ENCODE measurements at regions not wholly inside any gene's neighbourhood (a gene's known extent, or its start where the extent isn't known, plus 50 kb on each side); places are given as distances from the start of the nearest gene placed in this dataset.

DNA sequence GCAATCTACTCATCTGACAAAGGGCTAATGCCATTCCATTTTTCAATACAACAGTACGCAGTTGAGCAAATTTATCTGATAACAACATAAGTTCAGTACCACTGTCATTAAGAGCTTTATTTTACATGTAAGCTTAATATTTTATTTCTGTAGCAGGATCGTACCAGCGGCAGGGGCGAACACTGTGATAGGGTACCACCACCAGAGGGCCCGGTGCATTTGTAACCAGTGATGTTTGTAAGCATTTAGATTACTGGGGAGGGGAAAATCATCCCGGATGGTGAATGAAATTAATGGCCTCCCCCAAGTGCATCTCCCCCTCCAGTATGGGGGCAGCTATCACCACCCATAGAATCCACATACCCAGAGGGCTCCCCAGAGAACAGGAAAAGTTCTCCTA is 179.0 kb downstream of the ADGRA3 start:
- TF ChIP-seq, protein P1, sequence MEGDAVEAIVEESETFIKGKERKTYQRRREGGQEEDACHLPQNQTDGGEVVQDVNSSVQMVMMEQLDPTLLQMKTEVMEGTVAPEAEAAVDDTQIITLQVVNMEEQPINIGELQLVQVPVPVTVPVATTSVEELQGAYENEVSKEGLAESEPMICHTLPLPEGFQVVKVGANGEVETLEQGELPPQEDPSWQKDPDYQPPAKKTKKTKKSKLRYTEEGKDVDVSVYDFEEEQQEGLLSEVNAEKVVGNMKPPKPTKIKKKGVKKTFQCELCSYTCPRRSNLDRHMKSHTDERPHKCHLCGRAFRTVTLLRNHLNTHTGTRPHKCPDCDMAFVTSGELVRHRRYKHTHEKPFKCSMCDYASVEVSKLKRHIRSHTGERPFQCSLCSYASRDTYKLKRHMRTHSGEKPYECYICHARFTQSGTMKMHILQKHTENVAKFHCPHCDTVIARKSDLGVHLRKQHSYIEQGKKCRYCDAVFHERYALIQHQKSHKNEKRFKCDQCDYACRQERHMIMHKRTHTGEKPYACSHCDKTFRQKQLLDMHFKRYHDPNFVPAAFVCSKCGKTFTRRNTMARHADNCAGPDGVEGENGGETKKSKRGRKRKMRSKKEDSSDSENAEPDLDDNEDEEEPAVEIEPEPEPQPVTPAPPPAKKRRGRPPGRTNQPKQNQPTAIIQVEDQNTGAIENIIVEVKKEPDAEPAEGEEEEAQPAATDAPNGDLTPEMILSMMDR (IDR thresholded peaks at IDR 0.05; ENCODE audit: low read depth, low read length) = 0 out of 2 replicates have a peak, but pooled peaks have one; percentile 6
- Histone ChIP-seq H3K4me3 (ENCODE audit: low read depth, low read length) (no peak overlapping the region), H3K27ac (no peak overlapping the region), H3K9me3 (ENCODE audit: severe bottlenecking) (peaks cover 6% of the 10 kb centered on the region), H3K27me3 (ENCODE audit: insufficient read depth, low read depth, severe bottlenecking) (no peaks in the 10 kb centered on the region), H3K36me3 (no peaks in the 10 kb centered on the region)
- DNase-seq = no peak

DNA sequence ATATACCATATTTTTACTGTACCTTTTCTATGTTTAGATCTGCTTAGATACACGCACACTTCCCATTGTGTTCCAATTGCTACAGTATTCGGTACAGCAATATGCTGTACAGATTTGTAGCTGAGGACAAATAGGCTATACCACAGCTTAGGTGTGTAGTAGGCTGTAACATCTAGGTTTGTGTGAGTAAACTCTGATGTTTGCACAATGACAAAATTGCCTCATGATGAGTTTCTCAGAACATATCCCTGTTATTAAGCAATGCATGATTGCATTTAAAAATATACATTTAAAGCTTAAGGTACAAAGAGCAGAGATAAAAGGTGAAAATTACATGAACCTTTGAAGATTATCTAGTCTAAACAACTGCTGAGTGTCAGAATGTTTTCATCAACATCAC is 181.7 kb downstream of the ADGRA3 start:
- H3K36me3 ChIP-seq = no peaks in the 10 kb centered on the region
- no peak overlapping the region for H3K4me3 ChIP-seq (ENCODE audit: low read depth, low read length)
- DNase-seq = no peak
- no peak overlapping the region for H3K27ac ChIP-seq
- TF ChIP-seq, protein P1 (IDR thresholded peaks at IDR 0.05; ENCODE audit: low read depth, low read length) = no peak
- no peaks in the 10 kb centered on the region for H3K27me3 ChIP-seq (ENCODE audit: insufficient read depth, low read depth, severe bottlenecking)
- H3K9me3 ChIP-seq (ENCODE audit: severe bottlenecking) = no peaks in the 10 kb centered on the region

DNA sequence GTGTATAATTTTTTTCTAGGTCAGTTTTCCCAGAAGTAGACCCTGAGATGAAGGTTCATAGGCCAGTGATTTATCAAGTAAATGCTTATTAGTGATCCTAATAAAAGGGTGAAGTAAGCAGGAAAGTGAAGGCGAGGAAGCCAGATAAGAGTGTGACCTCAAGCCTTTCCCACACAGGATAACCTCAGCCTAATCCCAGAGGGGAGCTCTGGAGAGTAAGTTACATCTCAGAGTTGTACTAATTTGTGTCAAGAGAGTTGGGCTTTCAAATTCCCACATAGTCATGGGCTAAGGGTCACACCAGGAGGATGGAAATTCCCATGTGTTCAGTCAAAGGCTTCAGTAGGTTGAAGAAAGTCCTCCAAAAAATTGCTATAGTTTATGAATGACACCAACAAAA is 191.4 kb downstream of the ADGRA3 start:
- no peak for DNase-seq
- H3K4me3 ChIP-seq (ENCODE audit: low read depth, low read length) = no peak overlapping the region
- H3K36me3 ChIP-seq = no peaks in the 10 kb centered on the region
- no peak overlapping the region for H3K27ac ChIP-seq
- no peaks in the 10 kb centered on the region for H3K9me3 ChIP-seq (ENCODE audit: severe bottlenecking)
- TF ChIP-seq, protein P1 (IDR thresholded peaks at IDR 0.05; ENCODE audit: low read depth, low read length) = no peak
- no peaks in the 10 kb centered on the region for H3K27me3 ChIP-seq (ENCODE audit: insufficient read depth, low read depth, severe bottlenecking)

DNA sequence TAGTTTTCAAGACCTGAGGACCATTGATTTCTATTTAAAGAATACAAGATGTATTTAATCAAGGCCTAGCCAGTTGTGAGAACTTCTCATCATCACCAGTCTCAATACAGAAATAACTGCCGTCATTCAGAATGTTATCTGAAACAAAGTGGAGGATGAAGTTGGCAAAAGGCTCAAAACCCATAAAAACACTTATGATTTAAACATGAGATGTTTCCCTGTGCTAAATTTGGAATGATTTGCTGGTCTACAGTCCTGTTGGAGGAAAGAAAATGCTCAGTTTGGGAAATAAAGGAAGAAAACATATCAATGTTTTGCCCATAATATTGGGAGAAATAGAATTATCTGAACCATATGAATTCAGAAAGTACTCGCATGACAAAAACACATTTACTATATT is 192.2 kb downstream of the ADGRA3 start:
- no peak for DNase-seq
- H3K27ac ChIP-seq = no peak overlapping the region
- H3K36me3 ChIP-seq = no peaks in the 10 kb centered on the region
- no peaks in the 10 kb centered on the region for H3K27me3 ChIP-seq (ENCODE audit: insufficient read depth, low read depth, severe bottlenecking)
- TF ChIP-seq, protein P1 (IDR thresholded peaks at IDR 0.05; ENCODE audit: low read depth, low read length) = no peak
- H3K4me3 ChIP-seq (ENCODE audit: low read depth, low read length) = no peak overlapping the region
- no peaks in the 10 kb centered on the region for H3K9me3 ChIP-seq (ENCODE audit: severe bottlenecking)

DNA sequence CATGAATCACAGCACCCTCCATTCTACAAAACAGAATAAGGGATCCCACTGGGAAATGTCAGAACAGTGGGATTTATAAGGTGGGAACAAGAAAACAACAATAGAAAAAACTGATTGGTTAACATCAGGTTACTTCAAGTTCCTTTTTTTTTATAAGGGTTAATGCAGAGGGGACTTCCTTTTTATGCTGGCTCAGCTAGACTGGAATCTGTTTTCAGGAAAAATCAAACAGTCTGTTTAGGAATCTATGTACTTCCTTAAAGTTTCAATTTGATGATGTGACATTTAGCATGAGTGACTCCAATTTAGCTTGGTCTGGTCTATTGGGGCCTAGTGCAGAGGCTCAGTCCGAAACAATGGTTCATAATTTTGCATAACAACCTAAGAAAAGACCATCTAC is 192.9 kb downstream of the ADGRA3 start:
- no peak for DNase-seq
- Histone ChIP-seq H3K4me3 (ENCODE audit: low read depth, low read length) (no peak overlapping the region), H3K27ac (no peak overlapping the region), H3K27me3 (ENCODE audit: insufficient read depth, low read depth, severe bottlenecking) (no peaks in the 10 kb centered on the region), H3K36me3 (no peaks in the 10 kb centered on the region), H3K9me3 (ENCODE audit: severe bottlenecking) (no peaks in the 10 kb centered on the region)
- TF ChIP-seq, protein P1 (IDR thresholded peaks at IDR 0.05; ENCODE audit: low read depth, low read length) = no peak

DNA sequence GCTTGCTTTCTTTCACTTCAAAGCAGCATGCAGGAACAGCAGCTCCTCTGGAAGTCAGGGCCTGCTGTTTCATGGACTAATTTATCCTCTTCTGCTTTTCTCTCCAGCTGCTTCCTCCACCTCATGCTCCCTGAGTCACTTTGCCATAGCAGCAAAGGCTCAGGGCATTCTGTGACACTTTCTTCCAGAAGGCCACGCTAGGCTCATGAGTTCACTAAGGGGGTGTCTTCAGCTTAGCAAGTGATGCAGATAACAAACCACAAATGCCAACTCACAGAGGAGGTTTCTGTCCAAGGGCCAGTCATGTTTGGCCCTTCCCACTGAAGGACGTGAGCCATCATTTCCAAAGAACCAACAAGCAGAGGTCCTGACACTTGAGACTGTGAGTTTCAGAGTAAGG is 200.2 kb downstream of the ADGRA3 start:
- no peak for DNase-seq
- H3K36me3 ChIP-seq = no peaks in the 10 kb centered on the region
- H3K9me3 ChIP-seq (ENCODE audit: severe bottlenecking) = no peaks in the 10 kb centered on the region
- peaks cover 2% of the 10 kb centered on the region for H3K27me3 ChIP-seq (ENCODE audit: insufficient read depth, low read depth, severe bottlenecking)
- H3K4me3 ChIP-seq (ENCODE audit: low read depth, low read length) = no peak overlapping the region
- no peak overlapping the region for H3K27ac ChIP-seq
- TF ChIP-seq, protein P1 (IDR thresholded peaks at IDR 0.05; ENCODE audit: low read depth, low read length) = no peak
